8988T (cell line): ENCODE measurements at regions not wholly inside any gene's neighbourhood (a gene's known extent, or its start where the extent isn't known, plus 50 kb on each side); places are given as distances from the start of the nearest gene placed in this dataset.

Experiments
- DNase-seq: peaks from one replicate; pipeline ENCODE4 v3.0.0; 2011

DNA sequence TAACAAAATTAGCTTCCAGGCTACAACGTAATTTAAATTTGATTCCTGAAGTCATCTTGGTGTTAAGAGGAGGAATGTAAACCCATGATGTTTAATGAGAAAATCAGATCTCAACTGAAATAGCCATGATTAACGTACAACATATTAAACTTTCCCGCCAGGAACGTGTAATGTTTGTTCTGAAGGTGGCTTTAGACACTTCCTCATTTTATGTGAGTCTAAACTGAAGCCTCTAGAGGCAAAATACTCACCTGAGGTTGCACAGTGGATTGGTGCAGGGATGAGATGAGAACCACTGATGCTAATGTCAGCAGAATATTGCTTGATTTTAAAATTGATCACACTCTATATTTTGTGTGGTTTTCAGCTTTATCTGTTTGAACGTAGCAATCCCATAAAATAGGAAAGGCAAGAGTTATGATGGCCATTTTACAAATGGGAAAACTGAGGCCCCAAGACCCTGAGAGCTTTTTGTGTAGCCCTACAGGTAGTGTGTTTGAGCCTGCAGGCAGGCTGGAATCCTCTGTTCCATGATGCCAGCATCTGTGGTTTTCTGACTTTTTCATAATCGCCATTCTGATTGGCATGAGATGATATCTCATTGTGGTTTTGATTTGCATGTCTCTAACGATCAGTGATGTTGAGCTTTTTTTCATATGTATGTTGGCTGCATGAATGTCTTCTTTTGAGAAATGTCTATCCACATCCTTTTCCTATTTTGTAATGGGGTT is 243.7 kb upstream of the BMPER start:
- DNase-seq, result no peak

GRCh38 chr7:33666531-33666930 is 238.8 kb upstream of the BMPER start:
- no peak for DNase-seq

DNA sequence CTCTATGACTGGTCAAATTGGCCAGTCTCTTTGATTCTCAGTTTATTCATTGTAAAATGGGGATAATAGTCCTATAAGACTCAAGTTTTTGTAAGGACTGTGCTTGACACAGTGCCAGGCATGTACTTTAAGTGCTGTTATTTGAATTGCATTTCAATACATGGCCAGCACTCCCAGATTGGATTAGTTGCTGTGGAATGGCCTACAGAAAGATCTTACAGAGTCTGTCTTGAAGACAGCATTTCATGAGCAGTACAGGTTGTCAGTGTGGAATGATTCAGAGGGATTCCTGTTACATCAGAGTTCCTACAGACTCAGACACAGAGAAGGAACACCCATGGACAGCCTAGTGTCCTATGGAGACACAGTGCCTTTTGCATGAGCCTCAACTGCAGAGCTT is 238.1 kb upstream of the BMPER start:
- no peak for DNase-seq

DNA sequence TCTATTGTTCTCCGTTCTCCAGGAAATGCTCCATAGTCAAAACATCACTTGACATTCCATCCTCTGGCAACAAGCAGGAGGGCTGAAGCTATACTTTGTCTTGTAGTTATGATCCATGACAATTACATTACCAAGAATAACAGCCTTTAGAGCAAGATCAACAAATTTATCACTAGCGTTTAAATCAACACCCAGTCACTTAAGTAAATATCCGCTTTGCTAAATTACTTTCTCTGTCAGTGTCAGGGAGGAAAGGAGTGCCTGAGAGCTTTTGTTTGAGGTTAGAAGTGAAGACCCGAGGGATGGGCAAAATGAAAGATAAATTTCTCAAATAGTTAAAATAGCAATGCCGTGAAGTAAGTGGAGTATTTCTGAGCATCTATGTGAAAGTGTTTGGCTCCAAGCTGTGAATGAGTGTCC is 236.1 kb upstream of the BMPER start:
- no peak for DNase-seq

DNA sequence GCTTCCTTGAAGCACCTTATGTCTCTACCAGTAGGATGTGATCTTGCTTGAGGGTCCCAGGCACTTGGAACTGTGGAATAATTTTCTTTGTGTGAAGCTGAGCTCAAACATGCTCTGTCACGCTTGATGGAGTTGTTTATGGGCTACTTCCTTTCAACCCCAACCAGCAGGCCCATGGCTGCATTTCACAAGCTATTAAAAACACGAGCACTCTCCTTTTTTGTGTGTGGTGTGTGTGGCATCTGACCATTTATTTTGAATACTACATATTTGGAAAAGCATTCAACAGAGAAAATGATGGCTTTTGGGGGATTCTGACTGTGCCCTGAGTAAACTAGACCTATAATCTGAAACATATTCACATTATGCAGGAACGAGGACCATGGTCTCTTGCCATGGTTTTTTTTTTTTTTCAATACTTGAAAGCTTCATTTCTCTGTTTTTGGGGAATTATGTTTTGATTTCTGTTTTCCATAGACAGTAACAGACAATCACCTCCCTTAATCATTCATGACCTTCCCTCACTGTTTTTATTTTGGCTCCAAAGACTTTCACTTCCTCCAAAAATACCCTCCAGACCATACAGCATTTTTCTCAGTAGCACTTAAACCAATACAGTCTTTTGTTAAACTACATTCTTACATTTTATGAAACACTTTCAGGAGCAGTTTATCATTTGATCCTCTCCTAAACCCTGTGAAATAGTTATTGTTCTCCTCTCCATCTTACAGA is 233.6 kb upstream of the BMPER start:
- no peak for DNase-seq

DNA sequence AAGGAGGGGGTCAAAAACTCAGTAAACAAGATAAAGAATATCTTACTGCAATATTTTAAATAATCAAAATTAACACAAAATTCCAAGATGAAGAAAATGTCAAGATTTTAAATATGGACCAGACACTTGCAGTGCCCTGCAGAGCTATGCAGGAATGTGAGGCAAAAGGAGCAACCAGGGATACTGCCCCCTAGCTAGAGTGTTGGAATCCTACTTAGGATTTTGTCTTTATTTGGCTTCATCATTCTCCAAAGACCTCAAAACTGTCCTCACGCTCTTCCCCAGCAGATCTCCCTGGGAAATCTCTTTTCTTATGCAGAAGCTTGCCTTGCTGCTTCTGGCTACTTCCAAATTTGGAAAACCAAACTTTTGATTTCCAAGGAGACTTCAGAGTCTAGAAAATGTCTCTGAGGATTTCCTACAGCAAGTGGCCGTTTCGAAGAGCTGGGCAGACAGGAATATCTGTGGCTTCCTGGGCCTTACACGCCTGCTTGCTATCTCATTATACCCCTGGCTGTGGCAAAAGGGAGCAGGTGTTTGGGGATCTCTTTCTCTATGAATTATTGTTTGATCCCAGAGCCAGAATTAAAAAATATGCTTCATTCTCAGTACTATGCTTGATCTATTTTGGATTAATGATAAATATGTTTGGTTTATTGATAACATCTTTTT is 232.2 kb upstream of the BMPER start:
- no peak for DNase-seq

- no peak for DNase-seq
Observed at GRCh38 chr7:33674804-33675411, 230.4 kb upstream of the BMPER start.

DNA sequence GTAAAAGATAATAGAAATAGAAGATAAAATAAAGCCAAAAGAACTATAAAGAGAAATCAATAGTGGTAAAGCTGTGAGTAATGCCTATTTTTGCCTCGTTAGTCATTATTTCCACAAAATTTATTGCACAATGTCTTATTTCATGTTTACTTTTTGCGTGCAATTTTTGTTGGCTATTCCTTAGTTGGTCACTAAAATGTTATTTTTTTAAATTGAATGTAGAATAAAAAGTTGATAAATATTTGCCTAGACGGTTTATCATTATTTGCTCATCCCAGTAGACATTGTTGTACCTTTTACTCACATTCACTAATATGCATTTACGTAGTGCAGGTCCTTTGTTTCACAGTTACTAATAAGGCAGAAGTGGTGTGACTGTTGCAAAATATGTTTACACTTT is 227.8 kb upstream of the BMPER start:
- no peak for DNase-seq

DNA sequence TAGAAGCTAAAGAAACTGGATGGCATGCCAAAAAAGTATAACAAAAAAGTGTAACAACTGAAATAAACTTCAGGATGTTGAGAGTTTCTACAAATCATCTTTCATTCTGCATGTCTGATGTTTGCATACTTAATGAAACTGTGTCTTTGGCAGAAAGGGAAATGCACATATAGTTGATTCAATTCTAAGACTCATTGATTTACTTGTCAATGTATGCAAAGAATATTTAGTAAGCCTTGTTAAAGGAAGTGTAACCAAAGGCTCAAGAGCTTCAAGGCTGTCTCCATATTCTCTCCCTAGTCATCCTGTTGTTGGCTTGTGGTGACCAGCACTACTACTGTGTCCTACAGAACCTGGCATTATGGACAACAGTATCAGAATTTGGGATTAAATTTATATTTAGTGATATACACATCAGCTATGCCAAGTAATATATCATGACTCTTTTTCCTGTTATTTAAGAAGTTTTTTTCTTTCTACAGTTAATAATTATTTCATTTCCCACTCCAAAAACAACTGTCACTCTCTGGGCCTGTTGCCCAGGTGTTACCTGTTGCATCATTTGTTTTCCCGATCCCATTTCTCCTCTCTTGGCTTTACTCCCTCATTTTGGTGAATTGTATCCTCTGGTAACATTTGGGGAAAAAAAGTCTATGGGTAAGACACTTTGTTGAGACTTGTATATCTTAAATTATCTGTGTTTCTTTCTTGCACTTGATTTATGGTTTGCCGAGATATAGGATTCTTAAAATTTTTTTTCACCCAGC is 226.6 kb upstream of the BMPER start:
- DNase-seq, result no peak

DNA sequence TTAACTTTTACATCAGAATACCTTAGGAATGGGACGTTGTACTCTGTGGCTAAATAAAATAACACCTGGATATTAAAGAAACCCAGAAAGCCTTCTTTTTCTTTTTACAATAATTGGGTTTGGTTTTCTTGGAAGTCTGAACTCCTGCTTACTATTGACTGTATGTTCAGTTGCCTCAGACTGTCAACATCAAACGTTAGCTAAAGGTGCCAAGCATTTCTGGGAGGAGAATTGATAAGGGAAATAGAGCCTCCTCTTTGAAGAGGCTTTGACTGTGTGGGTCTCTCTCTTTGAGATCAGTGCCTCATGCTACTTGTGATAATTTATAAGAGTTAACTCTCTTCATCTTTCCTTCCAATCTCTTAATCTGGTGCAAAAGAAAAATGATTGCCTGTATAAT is 224.7 kb upstream of the BMPER start:
- DNase-seq, result no peak

GRCh38 chr7:33685503-33685902 is 219.8 kb upstream of the BMPER start:
- no peak for DNase-seq

- DNase-seq, result no peak
Observed at GRCh38 chr7:33685981-33686683, 219.2 kb upstream of the BMPER start.

DNA sequence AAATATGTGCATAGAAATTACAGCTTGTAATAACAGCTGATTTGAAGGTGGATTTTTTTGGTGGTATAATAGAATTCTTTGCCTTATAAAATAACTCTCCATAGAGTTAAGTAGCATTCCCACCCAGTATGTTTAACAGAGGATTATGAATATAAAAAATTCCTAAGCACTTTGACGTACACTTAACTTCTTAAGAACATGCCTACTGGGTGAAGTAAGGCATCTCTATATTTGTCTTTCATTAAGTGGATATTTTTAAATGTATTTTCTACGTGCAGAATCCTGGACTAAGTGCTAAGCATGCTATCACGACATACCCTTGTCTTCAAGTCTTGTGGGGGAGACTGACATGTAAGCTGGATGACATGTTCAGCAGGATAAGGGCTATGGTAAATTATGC is 217.7 kb upstream of the BMPER start:
- no peak for DNase-seq

GRCh38 chr7:33691180-33691579 is 214.2 kb upstream of the BMPER start:
- no peak for DNase-seq

- DNase-seq, result no peak
Observed at GRCh38 chr7:33692956-33693355, 212.4 kb upstream of the BMPER start.

GRCh38 chr7:33694006-33694405 is 211.3 kb upstream of the BMPER start:
- DNase-seq, result no peak

- no peak for DNase-seq
Observed at GRCh38 chr7:33697616-33698015, 207.7 kb upstream of the BMPER start.

- DNase-seq, result no peak
Observed at GRCh38 chr7:33698041-33698440, 207.3 kb upstream of the BMPER start.

- no peak for DNase-seq
Observed at GRCh38 chr7:33698692-33699128, 206.6 kb upstream of the BMPER start.

DNA sequence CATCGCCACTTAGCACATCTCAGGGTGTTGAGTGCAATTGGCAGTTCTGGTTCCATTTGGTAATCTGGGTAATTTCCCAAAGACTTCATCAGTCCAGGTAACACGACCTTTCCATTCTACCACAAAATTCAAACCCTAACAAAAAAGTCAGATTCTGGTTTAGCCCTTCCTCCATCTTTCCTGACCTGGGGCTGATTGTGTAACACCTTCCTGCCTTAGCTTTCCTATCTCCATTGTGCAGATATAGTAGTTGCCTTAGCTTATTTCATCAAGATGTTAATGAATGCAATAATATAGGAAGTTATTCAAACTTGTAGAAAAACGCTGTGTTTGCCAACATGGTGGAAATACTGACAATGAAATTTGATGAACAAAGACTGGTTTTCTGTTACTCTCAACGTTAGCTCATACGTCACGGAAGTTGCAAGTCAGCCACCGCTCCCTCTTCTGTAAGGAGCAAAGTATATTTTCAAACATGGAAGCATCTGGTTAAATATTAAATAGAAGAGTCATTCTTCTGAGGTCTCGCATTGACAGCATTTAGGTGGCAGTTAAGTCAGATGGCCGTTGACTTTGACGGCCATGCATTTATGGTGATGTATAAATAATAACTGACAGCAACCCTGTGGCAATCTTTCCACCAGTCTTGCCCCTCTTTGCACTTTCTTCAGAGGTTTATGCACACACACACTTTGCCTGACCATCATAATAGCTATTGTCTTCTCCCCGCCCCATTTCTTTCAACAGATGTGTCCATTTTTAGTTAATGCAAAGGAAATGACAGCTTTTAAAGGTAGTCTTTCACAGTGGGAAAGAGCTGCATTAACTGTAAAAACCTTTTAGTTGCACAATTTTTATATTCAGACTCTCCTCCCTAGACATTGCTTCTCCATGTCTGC is 205.1 kb upstream of the BMPER start:
- no peak for DNase-seq

DNA sequence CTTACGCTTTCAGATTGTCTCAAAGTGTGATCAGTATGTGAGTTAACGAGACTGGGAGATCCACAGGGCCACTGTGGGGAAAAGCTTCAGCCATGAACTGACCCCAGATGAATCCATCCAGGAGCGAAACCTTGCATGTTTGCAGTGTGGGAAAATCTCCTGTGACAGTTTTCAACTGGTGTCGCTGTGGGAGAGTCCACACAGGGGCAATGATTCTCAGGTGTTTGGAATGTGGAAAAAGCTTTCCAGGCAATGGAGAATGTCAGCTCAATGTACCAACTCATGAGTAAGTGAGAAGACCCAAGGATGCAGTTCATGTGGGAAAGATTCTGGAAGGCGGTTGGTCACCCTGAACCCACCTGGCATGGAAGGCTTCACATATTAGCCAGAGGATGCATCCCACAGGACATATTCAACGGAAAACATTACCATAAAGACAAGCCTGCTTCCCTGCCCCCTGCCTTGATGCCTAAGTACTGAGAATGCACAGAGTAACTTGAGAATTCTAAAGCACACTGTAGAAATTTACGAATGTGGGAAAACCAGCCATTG is 204.1 kb upstream of the BMPER start:
- no peak for DNase-seq
